ENCODE measurements at regions not wholly inside any gene's neighbourhood (a gene's known extent, or its start where the extent isn't known, plus 50 kb on each side); places are given as distances from the start of the nearest gene placed in this dataset.

- DNase-seq = no peak
Observed at GRCh38 chr16:80065541-80065940, 465.0 kb upstream of the MAF start.

DNA sequence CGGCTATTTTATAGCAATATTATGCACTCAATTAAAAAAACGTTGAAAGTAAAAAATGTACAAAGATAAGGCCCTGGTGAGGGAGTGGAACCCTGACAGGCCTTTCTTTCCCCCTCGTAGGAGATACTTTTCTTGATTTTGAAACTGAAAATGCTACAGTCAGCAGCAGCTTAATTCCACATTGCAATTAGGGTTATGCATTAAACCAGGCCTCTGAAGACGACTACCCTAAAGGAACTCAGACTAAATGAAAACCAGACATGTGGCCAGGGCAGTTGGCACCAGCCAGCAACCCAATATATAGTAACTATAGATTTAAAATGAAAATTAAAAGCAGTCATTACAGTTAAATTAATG is 463.2 kb upstream of the MAF start:
- DNase-seq = no peak

GRCh38 chr16:80063031-80063712 is 462.6 kb upstream of the MAF start:
- DNase-seq = no peak

DNA sequence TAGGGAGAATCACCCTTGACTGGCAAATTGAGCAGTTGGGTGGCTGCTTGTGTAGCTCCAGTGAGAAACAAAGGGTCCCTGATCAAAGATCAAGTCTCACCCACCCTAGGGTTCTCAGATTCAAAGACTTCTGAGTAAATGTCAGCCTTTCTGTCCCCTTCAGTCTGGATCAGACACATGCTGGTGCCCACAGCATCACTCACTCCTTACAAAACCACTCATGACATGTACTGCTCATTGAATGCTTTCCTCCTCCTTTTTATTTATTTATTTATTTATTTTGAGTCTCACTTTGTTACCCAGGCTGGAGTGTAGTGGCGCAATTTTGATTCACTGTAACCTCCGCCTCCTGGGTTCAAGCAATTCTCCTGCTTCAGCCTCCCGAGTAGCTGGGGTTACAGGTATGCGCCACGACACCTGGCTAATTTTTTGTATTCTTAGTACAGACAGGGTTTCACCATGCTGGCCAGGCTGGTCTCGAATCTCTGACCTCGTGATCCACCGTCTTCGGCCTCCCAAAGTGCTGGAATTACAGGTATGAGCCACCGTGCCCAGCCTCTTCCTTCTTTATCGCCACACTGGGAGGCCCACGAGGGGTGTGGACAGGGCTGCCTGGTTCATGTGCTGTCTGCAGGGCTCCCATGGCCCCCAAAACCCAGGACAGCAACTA is 462.0 kb upstream of the MAF start:
- no peak for DNase-seq

DNA sequence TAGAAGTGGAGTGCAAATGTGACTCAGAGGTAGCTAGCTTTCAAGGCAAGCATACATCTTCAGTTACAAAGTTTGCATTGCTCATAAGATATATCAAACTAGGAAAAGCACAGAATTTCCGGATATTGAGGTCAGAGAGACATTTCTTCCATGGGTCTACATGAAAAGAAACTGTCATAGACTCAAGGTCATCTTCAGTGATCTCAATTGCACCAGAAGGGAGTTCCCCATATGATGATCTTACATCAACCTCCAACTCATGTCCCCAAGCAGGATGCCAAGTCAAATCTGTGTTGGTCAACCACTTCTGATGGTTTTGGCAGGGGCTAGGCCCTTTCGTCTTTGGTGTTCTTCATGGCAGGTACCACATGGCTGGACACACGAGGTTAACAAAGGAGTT is 459.9 kb upstream of the MAF start:
- no peak for DNase-seq

GRCh38 chr16:80059836-80060235 is 459.3 kb upstream of the MAF start:
- no peak for DNase-seq

DNA sequence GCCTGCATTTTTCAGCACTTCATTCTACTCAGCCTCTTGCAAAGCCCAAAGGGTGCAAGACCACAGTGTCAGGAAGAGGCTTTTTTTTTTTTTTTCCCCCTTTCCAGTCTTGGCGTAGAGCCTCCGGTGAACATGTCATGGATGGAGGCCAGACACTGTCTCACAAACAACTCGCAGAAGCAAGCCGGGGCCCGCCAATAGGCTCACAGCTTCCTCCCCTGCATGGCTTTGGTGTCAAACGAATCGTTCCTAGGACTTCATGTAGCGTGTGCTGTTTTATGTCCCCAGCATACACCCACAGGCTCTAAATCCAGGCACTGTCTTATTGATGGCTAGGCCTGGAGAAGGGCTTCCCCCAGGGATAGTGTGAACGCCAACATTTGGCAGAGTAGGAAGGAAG is 457.7 kb upstream of the MAF start:
- DNase-seq = no peak

- DNase-seq = no peak
Observed at GRCh38 chr16:80056324-80056723, 455.8 kb upstream of the MAF start.

DNA sequence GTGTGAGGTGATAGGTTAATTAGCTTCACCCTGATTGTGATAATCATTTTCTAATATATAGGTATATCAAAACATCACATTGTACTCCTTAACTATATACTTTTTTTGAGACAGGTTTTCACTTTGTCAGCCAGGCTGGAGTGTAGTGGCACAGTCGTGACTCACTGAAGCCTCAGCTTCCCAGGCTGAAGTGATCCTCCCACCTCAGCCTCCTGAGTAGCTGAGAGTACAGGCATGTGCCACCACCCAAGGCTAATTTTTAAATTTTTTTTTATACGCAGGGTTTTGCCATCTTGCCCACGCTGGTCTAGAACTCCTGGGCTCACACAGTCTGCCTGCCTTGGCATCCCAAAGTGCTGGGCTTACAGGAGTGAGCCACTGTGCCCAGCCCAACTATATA is 455.3 kb upstream of the MAF start:
- DNase-seq = no peak

GRCh38 chr16:80054647-80055046 is 454.1 kb upstream of the MAF start:
- no peak for DNase-seq

GRCh38 chr16:80051040-80051439 is 450.5 kb upstream of the MAF start:
- no peak for DNase-seq

DNA sequence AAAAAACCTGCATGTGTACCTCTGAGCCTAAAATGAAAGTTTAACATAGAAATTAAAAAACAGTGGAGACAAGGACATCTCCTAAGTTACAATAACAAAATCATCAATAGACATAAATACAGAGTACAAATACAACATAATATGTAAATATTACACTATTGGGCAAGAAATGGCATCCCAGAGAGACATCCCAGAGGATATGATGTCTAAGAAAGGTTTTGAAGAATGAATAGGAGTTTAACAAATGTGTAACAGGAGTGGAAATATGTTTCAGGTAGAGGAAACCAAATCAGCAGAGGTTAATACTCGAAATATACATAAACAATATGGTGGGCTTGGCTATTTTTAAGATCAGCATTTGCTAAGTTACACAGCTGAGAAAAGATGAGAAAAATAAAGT is 447.7 kb upstream of the MAF start:
- no peak for DNase-seq

DNA sequence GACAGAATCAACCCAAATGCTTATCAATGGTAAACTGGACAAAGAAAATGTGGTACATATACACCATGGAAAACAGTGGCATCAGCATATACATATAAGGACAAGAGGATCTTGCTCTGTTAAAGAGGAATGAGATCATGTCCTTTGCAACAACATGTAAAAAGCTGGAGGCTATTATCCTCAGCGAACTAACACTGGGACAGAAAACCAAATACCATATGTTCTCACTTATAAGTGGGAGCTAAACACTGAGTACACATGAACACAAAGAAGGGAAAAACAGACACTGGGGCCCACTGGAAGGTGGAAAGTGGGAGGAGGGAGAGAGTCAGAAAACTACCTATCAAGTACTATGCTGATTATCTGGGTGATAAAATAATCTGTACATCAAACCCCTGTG is 447.3 kb upstream of the MAF start:
- DNase-seq = no peak

DNA sequence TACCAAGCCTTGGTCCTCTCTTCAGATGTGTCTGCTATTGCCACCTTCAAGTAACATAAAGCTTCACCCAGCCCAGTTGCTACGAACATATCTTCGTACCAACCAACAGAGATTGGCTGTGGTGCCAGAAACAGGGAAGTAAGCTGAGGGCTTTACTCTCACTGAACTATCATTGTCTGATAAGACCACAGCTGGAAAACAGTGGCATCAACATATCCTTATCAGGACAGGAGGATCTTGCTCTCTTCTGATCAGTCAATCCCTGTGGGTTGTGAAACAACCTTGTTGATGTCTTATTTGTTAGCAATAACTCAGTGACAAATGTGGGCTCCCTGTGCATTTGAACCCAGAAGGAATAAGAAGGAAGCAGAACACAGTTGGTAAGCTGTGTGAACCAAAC is 446.3 kb upstream of the MAF start:
- DNase-seq = no peak

- no peak for DNase-seq
Observed at GRCh38 chr16:80046261-80046660, 445.7 kb upstream of the MAF start.

DNA sequence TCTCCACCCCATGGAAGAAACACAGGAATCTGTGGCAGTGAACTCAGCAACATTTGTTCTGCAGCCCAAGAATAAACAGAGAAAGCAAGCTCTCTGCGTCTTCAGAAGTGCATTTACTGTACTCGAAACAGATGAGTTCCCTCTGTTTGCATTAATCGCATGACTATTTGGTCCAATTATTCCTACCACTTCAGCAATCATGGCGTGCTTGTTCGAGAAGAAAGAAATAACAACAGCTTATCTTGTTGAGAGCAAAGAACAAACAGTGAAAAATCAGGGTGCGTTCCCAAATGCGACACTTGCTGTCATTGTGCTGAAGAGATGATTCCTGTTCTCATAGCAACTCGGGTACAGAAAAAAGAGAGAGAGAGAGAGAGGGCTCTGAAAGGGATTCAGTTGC is 445.3 kb upstream of the MAF start:
- no peak for DNase-seq

DNA sequence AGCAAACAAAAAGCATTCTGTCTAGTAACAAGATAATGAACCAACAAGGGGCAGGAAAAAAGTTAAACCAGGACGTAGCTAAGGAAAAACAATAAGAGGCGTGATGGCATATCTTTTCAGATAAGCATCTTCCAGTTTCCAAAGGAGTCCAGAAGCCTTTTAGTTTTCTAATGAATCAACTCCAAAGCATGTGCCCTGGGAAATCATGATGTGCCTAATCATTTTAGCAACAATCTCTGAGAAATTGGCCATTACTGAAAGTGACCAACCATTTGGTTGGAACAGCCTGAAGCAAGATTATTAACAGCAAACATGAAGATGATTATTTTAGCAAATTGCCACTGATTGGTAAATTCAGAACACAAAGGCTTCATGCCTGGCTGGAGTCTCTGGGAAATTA is 440.9 kb upstream of the MAF start:
- DNase-seq = no peak

- DNase-seq = peak; percentile 65
Observed at GRCh38 chr16:80040814-80041213, 440.3 kb upstream of the MAF start.

DNA sequence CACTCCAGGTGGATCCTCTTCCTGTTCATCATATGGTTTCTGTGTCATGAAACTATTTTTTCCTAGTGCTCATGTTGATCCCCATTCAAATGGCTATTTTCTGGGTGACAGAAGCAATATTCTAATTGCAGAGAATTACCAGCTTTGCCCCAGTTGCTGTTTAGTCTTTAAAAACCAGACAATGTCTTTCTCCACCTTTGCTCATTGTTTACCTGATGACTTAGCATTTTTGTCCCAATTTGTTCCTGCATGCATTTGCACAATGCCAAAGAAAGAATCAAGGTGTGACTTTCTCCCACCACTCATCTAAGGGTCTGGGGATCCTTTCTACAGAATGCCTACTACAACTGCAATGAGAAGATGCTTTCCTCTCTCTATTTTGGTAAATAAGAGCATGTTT is 439.9 kb upstream of the MAF start:
- no peak for DNase-seq

DNA sequence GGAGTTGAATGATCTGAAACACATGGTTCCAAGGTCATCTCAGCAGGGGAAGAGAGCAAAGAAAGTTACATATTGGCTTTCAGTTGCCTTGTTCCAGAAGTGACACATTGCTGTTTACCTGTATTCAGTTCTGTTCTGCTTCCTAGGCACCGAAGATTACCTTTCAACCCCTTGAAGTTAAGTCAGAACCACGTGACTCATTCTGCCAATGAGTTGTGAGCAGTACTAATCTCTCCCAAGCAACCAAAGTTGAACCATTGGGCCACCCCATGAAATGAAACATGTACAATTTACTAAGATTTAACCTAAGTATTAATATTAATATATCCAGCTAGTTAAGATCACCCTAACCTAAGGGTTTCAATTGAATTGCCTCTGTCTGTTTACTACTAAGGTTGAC is 439.2 kb upstream of the MAF start:
- no peak for DNase-seq

- no peak for DNase-seq
Observed at GRCh38 chr16:80038566-80038965, 438.0 kb upstream of the MAF start.

DNA sequence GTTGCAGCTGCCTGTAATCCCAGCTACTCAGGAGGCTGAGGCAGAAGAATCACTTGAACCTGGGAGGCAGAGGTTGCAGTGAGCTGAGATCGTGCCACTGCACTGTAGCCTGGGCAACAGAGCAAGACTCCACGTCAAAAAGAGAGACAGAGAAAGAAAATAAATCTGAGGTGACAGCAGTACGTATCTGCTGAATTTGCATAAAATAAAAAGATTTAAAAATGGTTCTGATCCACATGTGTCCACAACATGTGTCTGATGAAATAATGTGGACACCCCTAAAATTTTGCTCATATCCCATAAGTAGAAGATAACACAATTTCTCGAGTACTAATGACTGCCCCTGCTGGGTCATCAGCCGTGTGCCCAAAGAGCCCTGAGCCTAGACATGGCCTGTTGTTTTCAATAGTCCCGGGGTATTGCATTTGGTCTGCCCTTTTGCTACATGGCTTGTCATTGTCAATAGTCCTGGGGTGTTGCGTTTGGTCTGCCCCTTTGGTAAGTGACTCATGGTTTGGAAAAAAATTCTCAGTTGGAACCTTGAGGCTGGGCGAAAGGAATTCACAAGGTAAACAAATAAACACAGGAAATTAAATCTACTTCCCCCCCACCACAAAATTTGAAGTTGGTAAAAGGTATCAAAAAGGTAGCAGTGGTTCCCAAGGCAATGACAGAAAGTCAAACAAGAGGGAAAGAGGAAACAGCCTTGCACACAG is 434.6 kb upstream of the MAF start:
- DNase-seq = no peak

GRCh38 chr16:80034469-80034826 is 433.9 kb upstream of the MAF start:
- DNase-seq = no peak

DNA sequence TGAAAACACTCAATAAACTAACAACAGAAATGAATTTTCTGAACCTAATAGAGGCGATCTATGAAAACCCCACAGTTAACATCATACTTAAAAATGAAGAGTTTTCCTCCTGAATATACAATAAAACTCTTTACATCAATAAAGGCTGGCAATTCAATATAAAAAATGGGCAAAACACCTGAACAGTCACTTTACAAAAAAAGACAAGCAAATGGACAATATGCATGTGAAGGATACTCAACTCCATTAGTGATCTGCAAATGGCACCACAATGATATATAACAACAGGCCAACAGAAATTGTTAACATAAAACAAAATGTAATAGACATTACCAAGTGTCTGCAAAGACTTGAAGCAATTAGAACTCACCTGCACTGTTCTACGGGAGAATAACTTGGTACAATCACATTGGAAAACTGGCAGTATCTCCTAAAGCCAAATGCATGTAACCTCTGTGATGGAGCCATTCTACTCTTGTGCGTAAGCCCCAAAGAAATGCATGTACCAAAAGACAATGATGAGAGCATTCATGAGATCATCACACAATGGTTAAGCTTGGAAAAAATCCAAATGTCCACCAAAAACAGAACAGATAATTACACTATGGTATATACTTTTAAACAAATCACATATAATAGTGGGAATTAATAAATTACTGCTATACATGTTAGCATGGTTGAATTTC is 433.4 kb upstream of the MAF start:
- no peak for DNase-seq

All from islet precursor cell (in vitro differentiated cells).